Ovary (tissue), 3 donors: ENCODE measurements at regions not wholly inside any gene's neighbourhood (a gene's known extent, or its start where the extent isn't known, plus 50 kb on each side); places are given as distances from the start of the nearest gene placed in this dataset.

ENCODE experiments used
- EP300 ChIP-seq: sonication (generic); formaldehyde crosslinking; IDR thresholded peaks from one replicate; pipeline ENCODE4 v1.6.1; 2017; ENCODE audit warnings: antibody characterized with exemption
- POLR2A ChIP-seq: fragments of 450-650 bp; IDR thresholded peaks from one replicate; pipeline ENCODE4 v1.6.1; 2017; ENCODE audit warnings: antibody characterized with exemption, mild to moderate bottlenecking, moderate library complexity
- TF ChIP-seq, protein P1 (sequence below), 3 donors: fragments of 450-650 bp in 2 of 3; fragments of 200-600 bp in 1 of 3; IDR thresholded peaks; one replicate each; pipeline versions ENCODE4 v1.5.1 to v1.8.0; 2016 to 2022; ENCODE audit warnings: antibody characterized with exemption in 3 of 3, mild to moderate bottlenecking in 1 of 3
- donor health status: DM: no; HTN: no; CAD: no.

DNA sequence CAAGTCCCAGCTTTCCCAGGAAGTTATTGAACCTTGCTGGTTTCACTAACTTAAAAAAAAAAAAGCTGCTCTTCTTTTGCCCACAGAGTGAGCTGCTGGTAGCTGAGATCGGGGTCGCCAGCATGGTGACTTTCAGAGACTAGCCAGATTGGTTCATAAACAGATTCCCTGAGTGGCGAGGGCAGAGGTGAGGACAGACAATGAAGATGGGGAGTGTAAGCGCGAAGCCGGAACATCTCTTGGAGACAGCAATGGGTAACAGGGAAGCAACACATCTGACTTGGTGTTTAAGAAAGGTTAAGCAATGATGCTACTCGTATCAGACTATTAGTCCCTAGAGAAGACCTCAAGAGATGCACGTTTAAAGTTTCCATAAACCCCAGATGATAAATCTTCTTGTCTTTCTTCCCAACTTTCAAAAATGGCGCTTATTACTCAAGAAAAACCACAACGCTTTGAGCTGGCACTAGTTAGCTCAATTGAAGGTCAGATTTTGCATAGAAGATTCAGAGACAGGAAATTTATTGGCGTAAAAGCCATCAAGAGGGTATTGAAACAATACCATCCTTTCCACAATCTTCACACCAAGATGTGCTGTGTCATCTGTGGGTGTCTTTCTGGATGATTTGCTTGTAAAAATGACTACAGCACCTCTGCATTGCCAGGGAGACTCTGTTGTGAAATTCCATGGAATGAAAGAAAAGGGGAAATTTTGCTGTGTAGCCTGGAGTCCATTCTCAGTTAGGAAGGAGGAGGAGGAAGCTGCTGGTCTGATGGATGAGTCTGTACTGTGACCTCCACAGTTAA is 193.1 kb upstream of the CXCR4 start:
- TF ChIP-seq POLR2A (no peak), EP300 (no peak)
- TF ChIP-seq, protein P1, sequence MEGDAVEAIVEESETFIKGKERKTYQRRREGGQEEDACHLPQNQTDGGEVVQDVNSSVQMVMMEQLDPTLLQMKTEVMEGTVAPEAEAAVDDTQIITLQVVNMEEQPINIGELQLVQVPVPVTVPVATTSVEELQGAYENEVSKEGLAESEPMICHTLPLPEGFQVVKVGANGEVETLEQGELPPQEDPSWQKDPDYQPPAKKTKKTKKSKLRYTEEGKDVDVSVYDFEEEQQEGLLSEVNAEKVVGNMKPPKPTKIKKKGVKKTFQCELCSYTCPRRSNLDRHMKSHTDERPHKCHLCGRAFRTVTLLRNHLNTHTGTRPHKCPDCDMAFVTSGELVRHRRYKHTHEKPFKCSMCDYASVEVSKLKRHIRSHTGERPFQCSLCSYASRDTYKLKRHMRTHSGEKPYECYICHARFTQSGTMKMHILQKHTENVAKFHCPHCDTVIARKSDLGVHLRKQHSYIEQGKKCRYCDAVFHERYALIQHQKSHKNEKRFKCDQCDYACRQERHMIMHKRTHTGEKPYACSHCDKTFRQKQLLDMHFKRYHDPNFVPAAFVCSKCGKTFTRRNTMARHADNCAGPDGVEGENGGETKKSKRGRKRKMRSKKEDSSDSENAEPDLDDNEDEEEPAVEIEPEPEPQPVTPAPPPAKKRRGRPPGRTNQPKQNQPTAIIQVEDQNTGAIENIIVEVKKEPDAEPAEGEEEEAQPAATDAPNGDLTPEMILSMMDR (IDR thresholded peaks at IDR 0.05) = no peak
